ENCODE measurements at regions not wholly inside any gene's neighbourhood (a gene's known extent, or its start where the extent isn't known, plus 50 kb on each side); places are given as distances from the start of the nearest gene placed in this dataset.
"Not testable (repeated sequence)": the region's sequence is repeated elsewhere in the genome, so short reads cannot be mapped to it uniquely, and the experiment has no call there.

GRCh38 chr20:12074111-12074655 is 156.5 kb downstream of the BTBD3 start:
- no peak for DNase-seq

GRCh38 chr20:12076200-12076599 is 158.5 kb downstream of the BTBD3 start:
- DNase-seq = no peak

- DNase-seq = no peak
These were observed 160.2 kb downstream of the BTBD3 start for GRCh38 chr20:12077875-12078274.

GRCh38 chr20:12079490-12079889 is 161.8 kb downstream of the BTBD3 start:
- DNase-seq = no peak

- DNase-seq = no peak
These were observed 165.6 kb downstream of the BTBD3 start for GRCh38 chr20:12083269-12083668.

GRCh38 chr20:12084482-12084881 is 166.8 kb downstream of the BTBD3 start:
- DNase-seq = no peak

- no peak for DNase-seq
These were observed 168.7 kb downstream of the BTBD3 start for GRCh38 chr20:12086359-12086758.

GRCh38 chr20:12090920-12091319 is 173.2 kb downstream of the BTBD3 start:
- no peak for DNase-seq

- DNase-seq = no peak
These were observed 175.5 kb downstream of the BTBD3 start for GRCh38 chr20:12093057-12093796.

GRCh38 chr20:12093797-12094190 is 176.1 kb downstream of the BTBD3 start:
- not testable (repeated sequence) for DNase-seq

- no peak for DNase-seq
These were observed 177.7 kb downstream of the BTBD3 start for GRCh38 chr20:12095180-12095920.

- DNase-seq = no peak
These were observed 180.7 kb downstream of the BTBD3 start for GRCh38 chr20:12098421-12098820.

- DNase-seq = no peak
These were observed 191.2 kb downstream of the BTBD3 start for GRCh38 chr20:12108846-12109245.

GRCh38 chr20:12110274-12110673 is 192.6 kb downstream of the BTBD3 start:
- no peak for DNase-seq

GRCh38 chr20:12110711-12111110 is 193.0 kb downstream of the BTBD3 start:
- DNase-seq = no peak

- DNase-seq = no peak
These were observed 193.9 kb downstream of the BTBD3 start for GRCh38 chr20:12111431-12112088.

GRCh38 chr20:12112089-12112474 is 194.4 kb downstream of the BTBD3 start:
- no peak for DNase-seq

GRCh38 chr20:12112665-12113064 is 195.0 kb downstream of the BTBD3 start:
- no peak for DNase-seq

GRCh38 chr20:12113075-12113467 is 195.4 kb downstream of the BTBD3 start:
- DNase-seq = no peak

- DNase-seq = no peak
These were observed 196.0 kb downstream of the BTBD3 start for GRCh38 chr20:12113468-12114371.

- DNase-seq = not testable (repeated sequence)
These were observed 211.4 kb downstream of the BTBD3 start for GRCh38 chr20:12129114-12129513.

- DNase-seq = not testable (repeated sequence)
These were observed 211.8 kb downstream of the BTBD3 start for GRCh38 chr20:12129532-12129931.

- DNase-seq = no peak
These were observed 213.1 kb downstream of the BTBD3 start for GRCh38 chr20:12130781-12131180.

All from NCI-H524 treated with DMSO at 0.1 percent for 48 hours (cell line).